GM12878 (cell line): ENCODE measurements at regions not wholly inside any gene's neighbourhood (a gene's known extent, or its start where the extent isn't known, plus 50 kb on each side); places are given as distances from the start of the nearest gene placed in this dataset.

Experiments
- CTCF ChIP-seq, 3 experiments: IDR thresholded peaks in 2 of 3; conservative IDR thresholded peaks in 1 of 3; 2 replicates each; pipeline ENCODE4 v1.5.1; 2011; ENCODE audit warnings: low read depth in 3 of 3, low read length in 3 of 3, mild to moderate bottlenecking in 3 of 3, control low read depth in 2 of 3, moderate library complexity in 2 of 3, inconsistent platforms in 1 of 3, mixed read lengths in 1 of 3; ENCODE audit not compliant: control insufficient read depth in 2 of 3, insufficient read depth in 1 of 3; ENCODE audit errors: extremely low read depth in 1 of 3
- EP300 ChIP-seq, 2 experiments: fragments of 150-350 bp in 1 of 2; IDR thresholded peaks; 2 replicates each; pipeline ENCODE4 v1.6.1; 2011 to 2012; ENCODE audit warnings: low read depth in 2 of 2, low read length in 2 of 2, borderline replicate concordance in 1 of 2, improper control_type of control experiment in 1 of 2, inconsistent platforms in 1 of 2; ENCODE audit not compliant: control insufficient read depth in 1 of 2
- NRF1 ChIP-seq: conservative IDR thresholded peaks from 2 replicates; pipeline ENCODE4 v1.6.1; 2011; ENCODE audit warnings: mild to moderate bottlenecking, low read depth, low read length, improper control_type of control experiment

GRCh38 chr5:17794201-17794600 lies 159.9 kb downstream of the TAF11L14 start:
- TF ChIP-seq CTCF (IDR thresholded peaks at IDR 0.05 in 2 of 3, conservative IDR thresholded peaks at IDR 0.05 in 1 of 3; ENCODE audit: control insufficient read depth in 2 of 3, extremely low read depth in 1 of 3, insufficient read depth in 1 of 3, low read depth in 3 of 3, low read length in 3 of 3) (no peak), EP300 (IDR thresholded peaks at IDR 0.05; ENCODE audit: borderline replicate concordance in 1 of 2, control insufficient read depth in 1 of 2, low read depth in 2 of 2, low read length in 2 of 2) (no peak), NRF1 (no peak)
